Erythroblast (primary cell): ENCODE measurements at regions not wholly inside any gene's neighbourhood (a gene's known extent, or its start where the extent isn't known, plus 50 kb on each side); places are given as distances from the start of the nearest gene placed in this dataset.

Experiments
- GATA1 ChIP-seq: IDR thresholded peaks from 2 replicates; pipeline ENCODE4 v1.6.1; 2011; ENCODE audit warnings: low read depth, mild to moderate bottlenecking, control low read depth, low read length, moderate library complexity
- POLR2A ChIP-seq: IDR thresholded peaks from 2 replicates; pipeline ENCODE4 v1.6.1; 2011; ENCODE audit warnings: mild to moderate bottlenecking, low read length

DNA sequence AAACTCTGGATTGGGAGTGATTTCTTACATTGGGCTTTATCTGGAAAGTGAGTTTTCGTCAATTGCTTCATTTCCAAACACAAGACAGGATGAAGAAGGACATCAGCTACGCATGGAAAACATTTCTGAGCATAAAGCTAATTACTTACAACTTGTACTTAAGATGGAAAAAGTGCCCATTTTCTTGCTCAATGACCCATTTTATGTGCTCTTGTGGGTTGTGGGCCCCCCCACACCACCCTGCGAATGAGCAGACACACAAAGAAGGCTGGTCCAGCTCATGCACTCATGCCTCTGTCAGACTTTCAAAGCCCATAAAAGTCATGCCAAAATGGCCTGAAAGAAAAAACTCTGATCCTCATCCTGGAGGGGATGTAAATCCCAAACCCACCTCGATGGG, 663.0 kb downstream of the AJAP1 start:
- TF ChIP-seq POLR2A = no peak
- TF ChIP-seq GATA1 = no peak
